Fibroblast of lung (primary cell): ENCODE measurements at regions not wholly inside any gene's neighbourhood (a gene's known extent, or its start where the extent isn't known, plus 50 kb on each side); places are given as distances from the start of the nearest gene placed in this dataset.

ENCODE experiments used
- CTCF ChIP-seq, 2 donors: IDR thresholded peaks in 1 of 2; conservative IDR thresholded peaks in 1 of 2; 1 replicate in 1 of 2; 2 replicates in 1 of 2; pipeline ENCODE4 v1.5.1; 2011 to 2012; ENCODE audit warnings: low read length in 2 of 2, control low read depth in 1 of 2, inconsistent platforms in 1 of 2, low read depth in 1 of 2, mild to moderate bottlenecking in 1 of 2
- EZH2 ChIP-seq: IDR thresholded peaks from 2 replicates; pipeline ENCODE4 v1.5.1; 2012; ENCODE audit warnings: low read length, control low read depth, mild to moderate bottlenecking; ENCODE audit errors: missing control alignments

GRCh38 chr3:177852001-177852807 lies 654.9 kb upstream of the TBL1XR1 start:
- TF ChIP-seq CTCF (conservative IDR thresholded peaks at IDR 0.05 in 1 of 2, IDR thresholded peaks at IDR 0.05 in 1 of 2; ENCODE audit: low read depth in 1 of 2, low read length in 2 of 2) (no peak), EZH2 (no peak)
